ENCODE measurements at regions not wholly inside any gene's neighbourhood (a gene's known extent, or its start where the extent isn't known, plus 50 kb on each side); places are given as distances from the start of the nearest gene placed in this dataset.

DNA sequence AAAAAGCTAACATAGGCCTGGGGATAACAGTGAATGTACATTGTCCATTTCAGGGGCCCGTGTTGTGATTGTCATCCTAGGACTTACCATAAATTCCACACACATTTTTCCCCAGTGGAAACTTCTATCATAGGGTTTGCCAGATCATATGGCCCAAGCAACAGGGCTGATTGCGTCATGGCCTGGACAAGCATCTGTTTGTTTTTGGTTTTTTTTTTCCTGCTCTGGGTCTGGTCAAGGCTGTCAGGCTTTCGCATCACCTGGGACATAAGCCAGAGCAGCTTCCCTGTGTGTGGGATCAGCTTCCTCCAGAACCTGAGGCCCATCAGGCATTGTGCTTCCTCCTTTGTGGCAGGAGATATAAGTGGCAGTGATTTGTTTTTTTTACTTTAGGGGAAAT lies 598.5 kb upstream of the USP24 start:
- no peak overlapping the region for H3K27ac ChIP-seq
- TF ChIP-seq, protein P1, sequence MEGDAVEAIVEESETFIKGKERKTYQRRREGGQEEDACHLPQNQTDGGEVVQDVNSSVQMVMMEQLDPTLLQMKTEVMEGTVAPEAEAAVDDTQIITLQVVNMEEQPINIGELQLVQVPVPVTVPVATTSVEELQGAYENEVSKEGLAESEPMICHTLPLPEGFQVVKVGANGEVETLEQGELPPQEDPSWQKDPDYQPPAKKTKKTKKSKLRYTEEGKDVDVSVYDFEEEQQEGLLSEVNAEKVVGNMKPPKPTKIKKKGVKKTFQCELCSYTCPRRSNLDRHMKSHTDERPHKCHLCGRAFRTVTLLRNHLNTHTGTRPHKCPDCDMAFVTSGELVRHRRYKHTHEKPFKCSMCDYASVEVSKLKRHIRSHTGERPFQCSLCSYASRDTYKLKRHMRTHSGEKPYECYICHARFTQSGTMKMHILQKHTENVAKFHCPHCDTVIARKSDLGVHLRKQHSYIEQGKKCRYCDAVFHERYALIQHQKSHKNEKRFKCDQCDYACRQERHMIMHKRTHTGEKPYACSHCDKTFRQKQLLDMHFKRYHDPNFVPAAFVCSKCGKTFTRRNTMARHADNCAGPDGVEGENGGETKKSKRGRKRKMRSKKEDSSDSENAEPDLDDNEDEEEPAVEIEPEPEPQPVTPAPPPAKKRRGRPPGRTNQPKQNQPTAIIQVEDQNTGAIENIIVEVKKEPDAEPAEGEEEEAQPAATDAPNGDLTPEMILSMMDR (IDR thresholded peaks at IDR 0.05), result no peak
- no peak for TF ChIP-seq ZFX (IDR thresholded peaks at IDR 0.05; ENCODE audit: borderline replicate concordance)

- TF ChIP-seq, protein P1 (IDR thresholded peaks at IDR 0.05), result no peak
- no peak for TF ChIP-seq ZFX (IDR thresholded peaks at IDR 0.05; ENCODE audit: borderline replicate concordance)
- no peak overlapping the region for H3K27ac ChIP-seq
Observed at GRCh38 chr1:55812281-55812680, 597.1 kb upstream of the USP24 start.

DNA sequence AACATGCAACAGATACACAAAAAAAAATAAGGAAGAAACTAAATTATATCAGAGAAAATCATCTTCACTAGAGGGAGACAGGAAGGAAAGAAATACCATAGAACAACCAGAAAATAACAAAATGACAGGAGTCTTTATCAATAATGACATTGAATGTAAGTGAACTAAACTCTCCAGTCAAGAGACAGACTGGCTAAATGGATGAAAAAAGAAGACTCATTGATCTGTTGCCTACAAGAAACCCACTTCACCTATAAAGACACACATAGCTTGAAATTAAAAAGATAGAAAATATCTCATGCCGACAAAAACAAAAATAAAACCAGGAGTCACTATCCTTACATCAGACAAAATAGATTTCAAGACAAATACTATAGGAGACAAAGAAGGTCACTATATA lies 593.1 kb upstream of the USP24 start:
- no peak overlapping the region for H3K27ac ChIP-seq
- TF ChIP-seq, protein P1 (IDR thresholded peaks at IDR 0.05), result no peak
- no peak for TF ChIP-seq ZFX (IDR thresholded peaks at IDR 0.05; ENCODE audit: borderline replicate concordance)

- H3K27ac ChIP-seq, result no peak overlapping the region
- TF ChIP-seq ZFX (IDR thresholded peaks at IDR 0.05; ENCODE audit: borderline replicate concordance), result no peak
- TF ChIP-seq, protein P1 (IDR thresholded peaks at IDR 0.05), result no peak
Observed at GRCh38 chr1:55803429-55803828, 588.3 kb upstream of the USP24 start.

DNA sequence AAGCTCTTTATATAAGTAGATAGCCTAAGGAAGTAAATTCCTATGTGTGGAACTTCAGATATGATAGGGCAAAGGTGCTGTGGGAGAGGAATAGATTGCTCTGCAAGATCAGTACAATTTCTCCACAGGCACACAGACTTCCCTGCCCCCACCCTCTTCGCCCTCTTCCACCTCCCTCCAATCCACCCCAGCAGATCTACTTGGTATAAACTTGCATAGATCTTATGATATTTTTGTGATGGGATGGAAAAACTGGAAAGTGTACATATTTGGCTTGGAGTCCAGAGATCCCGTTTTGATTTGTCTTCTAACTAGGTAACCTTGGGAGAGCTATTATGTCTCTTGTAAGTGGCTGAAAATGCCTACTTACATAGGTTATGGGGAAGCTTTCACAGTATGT lies 586.3 kb upstream of the USP24 start:
- TF ChIP-seq ZFX (IDR thresholded peaks at IDR 0.05; ENCODE audit: borderline replicate concordance), result no peak
- TF ChIP-seq, protein P1 (IDR thresholded peaks at IDR 0.05), result no peak
- no peak overlapping the region for H3K27ac ChIP-seq

GRCh38 chr1:55800503-55800902 lies 585.3 kb upstream of the USP24 start:
- H3K27ac ChIP-seq, result no peak overlapping the region
- TF ChIP-seq, protein P1 (IDR thresholded peaks at IDR 0.05), result no peak
- TF ChIP-seq ZFX (IDR thresholded peaks at IDR 0.05; ENCODE audit: borderline replicate concordance), result no peak

DNA sequence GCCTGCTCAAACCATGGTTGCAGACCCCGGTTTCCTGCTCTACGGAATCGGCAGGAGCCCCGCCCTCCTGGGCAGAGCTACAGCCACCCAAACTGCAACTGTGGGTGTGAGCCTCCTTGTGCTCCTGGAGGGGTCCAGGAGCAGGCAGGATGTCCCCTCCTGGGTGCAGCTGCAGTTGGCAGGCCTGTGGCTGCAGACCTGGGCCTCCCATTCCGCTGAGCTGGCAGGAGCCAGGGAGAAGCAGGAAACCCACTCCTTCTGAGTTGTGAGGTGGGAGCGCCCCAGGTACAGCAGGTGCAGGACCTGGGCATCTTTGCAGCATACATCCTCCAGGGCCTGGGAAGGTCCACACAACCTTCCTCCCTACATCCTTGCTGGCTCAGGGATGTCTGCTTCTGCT lies 578.7 kb upstream of the USP24 start:
- H3K27ac ChIP-seq, result no peak overlapping the region
- TF ChIP-seq, protein P1 (IDR thresholded peaks at IDR 0.05), result no peak
- TF ChIP-seq ZFX (IDR thresholded peaks at IDR 0.05; ENCODE audit: borderline replicate concordance), result no peak

Data from 22Rv1 (cell line).